GM21737 (cell line): ENCODE measurements at regions not wholly inside any gene's neighbourhood (a gene's known extent, or its start where the extent isn't known, plus 50 kb on each side); places are given as distances from the start of the nearest gene placed in this dataset.
"Not testable (repeated sequence)": the region's sequence is repeated elsewhere in the genome, so short reads cannot be mapped to it uniquely, and the experiment has no call there.

ENCODE experiments used
- ATAC-seq: cut with Tn5 transposase; IDR thresholded peaks from one replicate; pipeline ENCODE4 v1.9.1; 2021; ENCODE audit warnings: mild to moderate bottlenecking, moderate library complexity; ENCODE audit not compliant: unreplicated experiment

GRCh38 chr11:29495676-29496075 is 521.2 kb downstream of the KCNA4 start:
- no peak for ATAC-seq

GRCh38 chr11:29490938-29491337 is 525.9 kb downstream of the KCNA4 start:
- no peak for ATAC-seq

GRCh38 chr11:29486301-29486700 is 530.5 kb downstream of the KCNA4 start:
- no peak for ATAC-seq

GRCh38 chr11:29485641-29486040 is 531.2 kb downstream of the KCNA4 start:
- no peak for ATAC-seq

GRCh38 chr11:29484548-29484947 is 532.3 kb downstream of the KCNA4 start:
- ATAC-seq: no peak

GRCh38 chr11:29483831-29484230 is 533.0 kb downstream of the KCNA4 start:
- ATAC-seq: no peak

- no peak for ATAC-seq
Observed at GRCh38 chr11:29482510-29482909, 534.3 kb downstream of the KCNA4 start.

- no peak for ATAC-seq
Observed at GRCh38 chr11:29481738-29482137, 535.1 kb downstream of the KCNA4 start.

GRCh38 chr11:29480981-29481380 is 535.8 kb downstream of the KCNA4 start:
- ATAC-seq: no peak

GRCh38 chr11:29458252-29458651 is 558.6 kb downstream of the KCNA4 start:
- ATAC-seq: no peak

GRCh38 chr11:29452146-29452545 is 564.7 kb downstream of the KCNA4 start:
- no peak for ATAC-seq

- ATAC-seq: no peak
Observed at GRCh38 chr11:29449281-29450074, 567.4 kb downstream of the KCNA4 start.

- no peak for ATAC-seq
Observed at GRCh38 chr11:29448246-29448877, 568.5 kb downstream of the KCNA4 start.

GRCh38 chr11:29447821-29448220 is 569.0 kb downstream of the KCNA4 start:
- no peak for ATAC-seq

- ATAC-seq: no peak
Observed at GRCh38 chr11:29446132-29446531, 570.7 kb downstream of the KCNA4 start.

GRCh38 chr11:29445191-29445590 is 571.6 kb downstream of the KCNA4 start:
- ATAC-seq: not testable (repeated sequence)

- ATAC-seq: no peak
Observed at GRCh38 chr11:29438815-29439214, 578.0 kb downstream of the KCNA4 start.

GRCh38 chr11:29435421-29435820 is 581.4 kb downstream of the KCNA4 start:
- ATAC-seq: no peak

- no peak for ATAC-seq
Observed at GRCh38 chr11:29432719-29433325, 584.0 kb downstream of the KCNA4 start.

GRCh38 chr11:29405305-29405704 is 611.5 kb downstream of the KCNA4 start:
- no peak for ATAC-seq

GRCh38 chr11:29395555-29396072 is 621.2 kb downstream of the KCNA4 start:
- ATAC-seq: no peak

- no peak for ATAC-seq
Observed at GRCh38 chr11:29389793-29390192, 627.0 kb downstream of the KCNA4 start.
